ENCODE measurements at regions not wholly inside any gene's neighbourhood (a gene's known extent, or its start where the extent isn't known, plus 50 kb on each side); places are given as distances from the start of the nearest gene placed in this dataset.

- Histone ChIP-seq H4K20me1 (ENCODE audit: insufficient read depth) (no peaks in the 10 kb centered on the region), H3K36me3 (ENCODE audit: insufficient read depth) (no peaks in the 10 kb centered on the region), H3K4me2 (no peak overlapping the region), H3K79me2 (ENCODE audit: insufficient read depth, low read depth) (no peaks in the 10 kb centered on the region), H3K9ac (no peak overlapping the region), H3K27me3 (ENCODE audit: insufficient read depth, low read depth) (no peaks in the 10 kb centered on the region), H3K4me3 (IDR thresholded peaks at IDR 0.05; ENCODE audit: insufficient read depth, low read depth, low read length) (no peak overlapping the region), H3K4me1 (ENCODE audit: low read depth, poor library complexity, severe bottlenecking) (no peaks in the 10 kb centered on the region), H2AFZ (ENCODE audit: low read depth) (no peak overlapping the region), H3K27ac (no peak overlapping the region)
- no peak for TF ChIP-seq CTCF (conservative IDR thresholded peaks at IDR 0.05; ENCODE audit: low read depth, low read length)
Measured at GRCh38 chr5:2872676-2873075, 121.2 kb upstream of the IRX2 start.

GRCh38 chr5:2871282-2871681, 119.8 kb upstream of the IRX2 start:
- no peaks in the 10 kb centered on the region for H4K20me1 ChIP-seq (ENCODE audit: insufficient read depth)
- no peak overlapping the region for H3K27ac ChIP-seq
- H3K4me3 ChIP-seq (IDR thresholded peaks at IDR 0.05; ENCODE audit: insufficient read depth, low read depth, low read length) = no peak overlapping the region
- no peaks in the 10 kb centered on the region for H3K4me1 ChIP-seq (ENCODE audit: low read depth, poor library complexity, severe bottlenecking)
- no peaks in the 10 kb centered on the region for H3K36me3 ChIP-seq (ENCODE audit: insufficient read depth)
- no peak overlapping the region for H3K4me2 ChIP-seq
- H2AFZ ChIP-seq (ENCODE audit: low read depth) = no peak overlapping the region
- no peak for TF ChIP-seq CTCF (conservative IDR thresholded peaks at IDR 0.05; ENCODE audit: low read depth, low read length)
- H3K9ac ChIP-seq = no peak overlapping the region
- no peaks in the 10 kb centered on the region for H3K79me2 ChIP-seq (ENCODE audit: insufficient read depth, low read depth)
- no peaks in the 10 kb centered on the region for H3K27me3 ChIP-seq (ENCODE audit: insufficient read depth, low read depth)

DNA sequence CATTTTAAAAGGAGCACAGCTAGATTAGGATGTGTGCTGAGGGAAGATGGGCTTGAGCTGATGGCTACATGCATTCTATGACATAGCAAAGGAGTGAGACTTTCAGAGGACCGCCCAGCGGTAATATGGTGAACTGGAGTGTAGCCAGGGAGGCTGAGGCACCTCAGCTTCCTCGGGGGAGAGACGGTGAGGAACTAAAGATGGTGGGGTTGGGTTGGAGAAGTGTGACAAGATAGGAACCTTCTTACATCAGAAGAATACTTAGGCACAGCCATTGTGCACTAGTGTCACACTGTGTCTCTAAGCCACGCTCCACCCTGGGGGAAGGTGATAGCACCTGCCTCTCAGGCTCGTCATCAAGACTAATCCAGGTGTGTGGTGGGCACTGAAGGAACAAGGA, 118.0 kb upstream of the IRX2 start:
- no peak overlapping the region for H2AFZ ChIP-seq (ENCODE audit: low read depth)
- H3K9ac ChIP-seq = no peak overlapping the region
- H3K36me3 ChIP-seq (ENCODE audit: insufficient read depth) = no peaks in the 10 kb centered on the region
- H3K4me1 ChIP-seq (ENCODE audit: low read depth, poor library complexity, severe bottlenecking) = no peaks in the 10 kb centered on the region
- no peak overlapping the region for H3K4me3 ChIP-seq (IDR thresholded peaks at IDR 0.05; ENCODE audit: insufficient read depth, low read depth, low read length)
- H3K27me3 ChIP-seq (ENCODE audit: insufficient read depth, low read depth) = no peaks in the 10 kb centered on the region
- no peaks in the 10 kb centered on the region for H4K20me1 ChIP-seq (ENCODE audit: insufficient read depth)
- H3K4me2 ChIP-seq = no peak overlapping the region
- no peak overlapping the region for H3K27ac ChIP-seq
- TF ChIP-seq CTCF (conservative IDR thresholded peaks at IDR 0.05; ENCODE audit: low read depth, low read length) = no peak
- H3K79me2 ChIP-seq (ENCODE audit: insufficient read depth, low read depth) = no peaks in the 10 kb centered on the region

DNA sequence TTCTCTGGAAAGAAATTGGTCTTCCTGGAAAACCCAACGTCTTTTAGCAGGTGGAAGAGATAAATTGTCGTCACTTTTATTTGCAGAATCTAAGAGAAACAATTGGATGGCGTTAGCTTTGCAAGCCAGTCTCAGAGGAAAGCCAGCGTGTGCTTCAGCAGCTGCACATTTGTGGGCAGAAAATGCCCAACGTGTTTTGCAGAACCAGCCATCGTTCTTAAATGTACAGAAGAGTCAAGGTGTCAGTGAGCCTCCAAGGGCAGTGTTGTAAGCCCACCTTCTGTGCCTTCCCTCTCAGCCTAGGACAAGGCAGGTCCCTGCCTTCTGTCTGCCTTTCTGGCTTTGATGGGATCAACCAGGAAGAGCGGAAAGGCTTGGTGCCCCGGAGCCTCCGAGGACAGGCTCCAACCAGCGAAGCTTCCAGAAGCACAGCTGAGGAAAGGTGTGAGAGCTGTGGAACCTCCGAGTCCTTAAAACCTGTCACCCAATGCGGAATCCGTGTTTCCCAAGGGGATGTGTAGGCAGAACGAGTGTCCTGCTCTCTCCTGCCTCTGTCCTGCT, 116.0 kb upstream of the IRX2 start:
- no peaks in the 10 kb centered on the region for H3K4me1 ChIP-seq (ENCODE audit: low read depth, poor library complexity, severe bottlenecking)
- no peak overlapping the region for H3K27ac ChIP-seq
- no peaks in the 10 kb centered on the region for H3K27me3 ChIP-seq (ENCODE audit: insufficient read depth, low read depth)
- H3K4me3 ChIP-seq (IDR thresholded peaks at IDR 0.05; ENCODE audit: insufficient read depth, low read depth, low read length) = no peak overlapping the region
- H2AFZ ChIP-seq (ENCODE audit: low read depth) = no peak overlapping the region
- TF ChIP-seq CTCF (conservative IDR thresholded peaks at IDR 0.05; ENCODE audit: low read depth, low read length) = no peak
- H4K20me1 ChIP-seq (ENCODE audit: insufficient read depth) = no peaks in the 10 kb centered on the region
- no peaks in the 10 kb centered on the region for H3K79me2 ChIP-seq (ENCODE audit: insufficient read depth, low read depth)
- H3K36me3 ChIP-seq (ENCODE audit: insufficient read depth) = no peaks in the 10 kb centered on the region
- H3K4me2 ChIP-seq = no peak overlapping the region
- H3K9ac ChIP-seq = no peak overlapping the region

Measured in KMS-11 (cell line).